ENCODE measurements at regions not wholly inside any gene's neighbourhood (a gene's known extent, or its start where the extent isn't known, plus 50 kb on each side); places are given as distances from the start of the nearest gene placed in this dataset.

DNA sequence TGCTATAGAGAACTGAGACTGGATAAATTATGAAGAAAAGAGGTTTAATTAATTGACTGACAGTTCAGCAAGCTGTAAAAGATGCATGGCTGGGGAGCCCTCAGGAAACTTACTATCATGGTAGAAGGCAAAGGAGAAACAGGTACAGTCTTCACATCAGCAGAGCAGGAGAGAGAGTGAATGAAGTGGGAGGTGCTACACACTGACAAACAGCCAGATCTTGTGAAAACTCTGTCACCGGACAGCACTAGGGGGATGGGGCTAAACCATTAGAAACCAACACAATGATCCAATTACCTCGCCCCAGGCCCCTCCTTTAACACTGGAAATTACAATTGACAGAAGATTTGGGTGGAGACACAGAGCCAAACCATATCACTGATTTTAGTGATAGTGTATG, 682.4 kb downstream of the SLC16A7 start:
- H4K20me1 ChIP-seq (replicated peaks; ENCODE audit: control insufficient read depth, insufficient read depth, low read length) = no peaks in the 10 kb centered on the region
- H3K36me3 ChIP-seq (ENCODE audit: control insufficient read depth, insufficient read depth, low read length) = no peaks in the 10 kb centered on the region
- CTCF ChIA-PET (ENCODE audit: low intra/inter-chr PET ratio) = no interaction called here
- no peak overlapping the region for H3K4me2 ChIP-seq (ENCODE audit: insufficient read depth, low read length)
- H3K27me3 ChIP-seq (ENCODE audit: control insufficient read depth in 2 of 2, insufficient read depth in 2 of 2, low read length in 2 of 2) = no peaks in the 10 kb centered on the region
- intact Hi-C loops (cut with micrococcal nuclease) (no loop called here), in situ Hi-C loops (cut with MboI) (no loop called here)
- FAIRE-seq (no peak), DNase-seq (ENCODE audit: extremely low read depth in 1 of 4, low spot score in 3 of 4) (no peak), ATAC-seq (no peak; the same call in 2 of the 3 replicates)
- no peak overlapping the region for H3K4me3 ChIP-seq
- H3K4me1 ChIP-seq (replicated peaks in 1 of 2; ENCODE audit: control insufficient read depth in 2 of 2, insufficient read depth in 2 of 2, low read length in 2 of 2) = no peaks in the 10 kb centered on the region; a peak in 1 of 5 replicates
- no TSS peak for BruUV-seq (replicated peaks)
- POLR2A ChIA-PET = no interaction called here
- no peak overlapping the region for H3K9ac ChIP-seq (ENCODE audit: insufficient read depth in 1 of 2, low read depth in 2 of 2, low read length in 2 of 2)
- no peaks in the 10 kb centered on the region for H3K79me2 ChIP-seq (ENCODE audit: control insufficient read depth, insufficient read depth, low read length)
- WGBS (ENCODE audit: insufficient coverage, low coverage, missing lambda C conversion rate) = 0% methylated on average over 2 of the region's 2 CpGs
- no peak overlapping the region for H2AFZ ChIP-seq (ENCODE audit: low read depth, low read length)
- H3K9me3 ChIP-seq (replicated peaks; ENCODE audit: control insufficient read depth, insufficient read depth, low read depth, low read length) = no peaks in the 10 kb centered on the region; the same call in 1 of the 2 replicates
- H3K27ac ChIP-seq (ENCODE audit: extremely low read depth, low read depth, low read length) = no peak overlapping the region
- no peaks in the 10 kb centered on the region for H3K9me1 ChIP-seq (ENCODE audit: control insufficient read depth, insufficient read depth, low read length)
- TF ChIP-seq KLF10 (CRISPR knock-in tag; IDR thresholded peaks at IDR 0.05) (no peak), IRF2 (CRISPR knock-in tag; IDR thresholded peaks at IDR 0.05) (no peak), ZBED1 (IDR thresholded peaks at IDR 0.05) (no peak), ZFPM2 (CRISPR knock-in tag; IDR thresholded peaks at IDR 0.05) (no peak), KLF13 (tag; IDR thresholded peaks at IDR 0.05; ENCODE audit: borderline replicate concordance, low read depth) (no peak)
- TF ChIP-seq, protein P1, sequence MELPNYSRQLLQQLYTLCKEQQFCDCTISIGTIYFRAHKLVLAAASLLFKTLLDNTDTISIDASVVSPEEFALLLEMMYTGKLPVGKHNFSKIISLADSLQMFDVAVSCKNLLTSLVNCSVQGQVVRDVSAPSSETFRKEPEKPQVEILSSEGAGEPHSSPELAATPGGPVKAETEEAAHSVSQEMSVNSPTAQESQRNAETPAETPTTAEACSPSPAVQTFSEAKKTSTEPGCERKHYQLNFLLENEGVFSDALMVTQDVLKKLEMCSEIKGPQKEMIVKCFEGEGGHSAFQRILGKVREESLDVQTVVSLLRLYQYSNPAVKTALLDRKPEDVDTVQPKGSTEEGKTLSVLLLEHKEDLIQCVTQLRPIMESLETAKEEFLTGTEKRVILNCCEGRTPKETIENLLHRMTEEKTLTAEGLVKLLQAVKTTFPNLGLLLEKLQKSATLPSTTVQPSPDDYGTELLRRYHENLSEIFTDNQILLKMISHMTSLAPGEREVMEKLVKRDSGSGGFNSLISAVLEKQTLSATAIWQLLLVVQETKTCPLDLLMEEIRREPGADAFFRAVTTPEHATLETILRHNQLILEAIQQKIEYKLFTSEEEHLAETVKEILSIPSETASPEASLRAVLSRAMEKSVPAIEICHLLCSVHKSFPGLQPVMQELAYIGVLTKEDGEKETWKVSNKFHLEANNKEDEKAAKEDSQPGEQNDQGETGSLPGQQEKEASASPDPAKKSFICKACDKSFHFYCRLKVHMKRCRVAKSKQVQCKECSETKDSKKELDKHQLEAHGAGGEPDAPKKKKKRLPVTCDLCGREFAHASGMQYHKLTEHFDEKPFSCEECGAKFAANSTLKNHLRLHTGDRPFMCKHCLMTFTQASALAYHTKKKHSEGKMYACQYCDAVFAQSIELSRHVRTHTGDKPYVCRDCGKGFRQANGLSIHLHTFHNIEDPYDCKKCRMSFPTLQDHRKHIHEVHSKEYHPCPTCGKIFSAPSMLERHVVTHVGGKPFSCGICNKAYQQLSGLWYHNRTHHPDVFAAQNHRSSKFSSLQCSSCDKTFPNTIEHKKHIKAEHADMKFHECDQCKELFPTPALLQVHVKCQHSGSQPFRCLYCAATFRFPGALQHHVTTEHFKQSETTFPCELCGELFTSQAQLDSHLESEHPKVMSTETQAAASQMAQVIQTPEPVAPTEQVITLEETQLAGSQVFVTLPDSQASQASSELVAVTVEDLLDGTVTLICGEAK (IDR thresholded peaks at IDR 0.05) = no peak
- TF ChIP-seq, protein P1 (CRISPR knock-in tag; IDR thresholded peaks at IDR 0.05) = no peak
- TF ChIP-seq, protein P2, sequence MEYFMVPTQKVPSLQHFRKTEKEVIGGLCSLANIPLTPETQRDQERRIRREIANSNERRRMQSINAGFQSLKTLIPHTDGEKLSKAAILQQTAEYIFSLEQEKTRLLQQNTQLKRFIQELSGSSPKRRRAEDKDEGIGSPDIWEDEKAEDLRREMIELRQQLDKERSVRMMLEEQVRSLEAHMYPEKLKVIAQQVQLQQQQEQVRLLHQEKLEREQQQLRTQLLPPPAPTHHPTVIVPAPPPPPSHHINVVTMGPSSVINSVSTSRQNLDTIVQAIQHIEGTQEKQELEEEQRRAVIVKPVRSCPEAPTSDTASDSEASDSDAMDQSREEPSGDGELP (CRISPR knock-in tag; IDR thresholded peaks at IDR 0.05; ENCODE audit: borderline replicate concordance) = no peak
- TF ChIP-seq, protein P3, sequence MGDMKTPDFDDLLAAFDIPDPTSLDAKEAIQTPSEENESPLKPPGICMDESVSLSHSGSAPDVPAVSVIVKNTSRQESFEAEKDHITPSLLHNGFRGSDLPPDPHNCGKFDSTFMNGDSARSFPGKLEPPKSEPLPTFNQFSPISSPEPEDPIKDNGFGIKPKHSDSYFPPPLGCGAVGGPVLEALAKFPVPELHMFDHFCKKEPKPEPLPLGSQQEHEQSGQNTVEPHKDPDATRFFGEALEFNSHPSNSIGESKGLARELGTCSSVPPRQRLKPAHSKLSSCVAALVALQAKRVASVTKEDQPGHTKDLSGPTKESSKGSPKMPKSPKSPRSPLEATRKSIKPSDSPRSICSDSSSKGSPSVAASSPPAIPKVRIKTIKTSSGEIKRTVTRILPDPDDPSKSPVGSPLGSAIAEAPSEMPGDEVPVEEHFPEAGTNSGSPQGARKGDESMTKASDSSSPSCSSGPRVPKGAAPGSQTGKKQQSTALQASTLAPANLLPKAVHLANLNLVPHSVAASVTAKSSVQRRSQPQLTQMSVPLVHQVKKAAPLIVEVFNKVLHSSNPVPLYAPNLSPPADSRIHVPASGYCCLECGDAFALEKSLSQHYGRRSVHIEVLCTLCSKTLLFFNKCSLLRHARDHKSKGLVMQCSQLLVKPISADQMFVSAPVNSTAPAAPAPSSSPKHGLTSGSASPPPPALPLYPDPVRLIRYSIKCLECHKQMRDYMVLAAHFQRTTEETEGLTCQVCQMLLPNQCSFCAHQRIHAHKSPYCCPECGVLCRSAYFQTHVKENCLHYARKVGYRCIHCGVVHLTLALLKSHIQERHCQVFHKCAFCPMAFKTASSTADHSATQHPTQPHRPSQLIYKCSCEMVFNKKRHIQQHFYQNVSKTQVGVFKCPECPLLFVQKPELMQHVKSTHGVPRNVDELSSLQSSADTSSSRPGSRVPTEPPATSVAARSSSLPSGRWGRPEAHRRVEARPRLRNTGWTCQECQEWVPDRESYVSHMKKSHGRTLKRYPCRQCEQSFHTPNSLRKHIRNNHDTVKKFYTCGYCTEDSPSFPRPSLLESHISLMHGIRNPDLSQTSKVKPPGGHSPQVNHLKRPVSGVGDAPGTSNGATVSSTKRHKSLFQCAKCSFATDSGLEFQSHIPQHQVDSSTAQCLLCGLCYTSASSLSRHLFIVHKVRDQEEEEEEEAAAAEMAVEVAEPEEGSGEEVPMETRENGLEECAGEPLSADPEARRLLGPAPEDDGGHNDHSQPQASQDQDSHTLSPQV (IDR thresholded peaks at IDR 0.05) = no peak

Measured in K562 (cell line).